NCI-H2029 treated with DMSO at 0.1 percent for 48 hours (cell line): ENCODE measurements at regions not wholly inside any gene's neighbourhood (a gene's known extent, or its start where the extent isn't known, plus 50 kb on each side); places are given as distances from the start of the nearest gene placed in this dataset.

Experiments used
- DNase-seq: peaks from one replicate; lab custom pipeline; 2025; lab: John Stamatoyannopoulos, UW

DNA sequence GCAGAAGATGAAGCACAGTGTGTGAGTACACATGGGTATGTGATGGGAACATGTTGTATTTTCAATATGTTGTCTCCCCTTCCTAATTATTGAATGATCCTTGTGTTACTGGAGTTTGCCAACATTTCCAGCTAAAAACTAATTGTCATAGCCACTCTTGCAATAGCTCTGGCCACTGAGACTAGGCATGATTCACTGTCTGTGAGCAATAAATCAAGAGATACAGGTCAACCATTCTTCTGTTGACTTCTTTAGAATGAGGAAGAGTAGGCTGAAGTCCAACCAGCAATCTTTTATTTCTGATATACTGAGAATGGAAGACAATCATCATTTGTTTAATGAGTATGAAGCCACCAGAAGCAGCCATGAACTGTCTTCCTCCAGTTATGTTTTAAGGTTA, 413.9 kb downstream of the SLITRK5 start:
- DNase-seq = no peak

DNA sequence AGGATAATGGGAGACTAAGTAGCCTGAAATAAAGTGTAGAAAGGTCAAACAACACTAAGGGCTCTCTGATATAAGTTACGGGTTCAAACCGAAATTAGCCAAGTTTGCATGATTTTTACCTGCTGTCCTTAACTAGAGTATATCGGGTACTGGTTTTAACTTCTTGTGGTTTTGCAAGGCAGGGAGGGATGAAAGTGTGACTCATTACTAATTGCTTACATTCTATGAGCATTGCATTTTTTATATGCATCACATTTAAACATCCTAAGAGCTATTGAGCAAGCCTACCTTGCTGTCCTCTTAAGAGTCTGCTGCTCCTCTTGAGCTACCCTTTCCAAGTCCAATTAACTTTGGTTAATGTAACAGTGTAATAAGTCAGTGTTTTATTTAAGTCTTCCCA, 415.4 kb downstream of the SLITRK5 start:
- no peak for DNase-seq

DNA sequence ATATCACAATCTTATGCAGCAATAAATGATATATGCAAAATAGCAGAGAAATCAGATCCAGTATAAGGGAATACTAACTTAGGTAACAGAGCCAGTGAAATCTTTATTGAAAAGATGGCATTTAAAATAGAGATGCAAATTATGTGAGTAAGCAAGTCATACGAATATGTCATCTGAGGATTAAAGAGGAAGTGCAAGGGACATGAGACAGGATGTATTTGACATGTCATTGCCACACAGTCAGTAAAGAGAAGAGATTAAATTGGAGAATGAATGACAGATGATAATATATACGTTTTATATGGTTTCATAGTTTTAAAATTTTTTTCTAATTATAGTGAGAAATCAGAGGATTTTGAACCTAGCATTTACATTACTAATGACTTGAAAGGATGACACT, 426.4 kb downstream of the SLITRK5 start:
- DNase-seq = no peak

DNA sequence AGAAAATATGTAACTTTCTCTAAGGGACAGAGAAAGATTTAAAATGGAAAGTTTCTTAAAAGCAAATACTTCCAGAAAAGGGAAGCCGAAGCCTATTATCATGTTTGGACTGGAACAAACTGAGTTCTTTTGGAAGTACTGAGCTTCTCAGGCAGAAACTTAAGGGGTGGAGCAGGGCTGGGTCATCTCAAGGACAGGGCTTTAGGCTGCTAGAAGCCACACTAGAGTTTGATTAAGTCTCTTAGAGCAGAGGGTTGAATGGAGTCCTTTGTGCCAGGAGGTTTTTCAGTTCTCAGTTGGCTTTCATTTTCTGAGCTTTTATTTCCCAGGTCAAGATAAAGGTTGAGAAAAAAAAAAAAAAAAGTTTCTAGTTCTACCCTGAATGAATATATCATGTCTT, 432.7 kb downstream of the SLITRK5 start:
- no peak for DNase-seq

DNA sequence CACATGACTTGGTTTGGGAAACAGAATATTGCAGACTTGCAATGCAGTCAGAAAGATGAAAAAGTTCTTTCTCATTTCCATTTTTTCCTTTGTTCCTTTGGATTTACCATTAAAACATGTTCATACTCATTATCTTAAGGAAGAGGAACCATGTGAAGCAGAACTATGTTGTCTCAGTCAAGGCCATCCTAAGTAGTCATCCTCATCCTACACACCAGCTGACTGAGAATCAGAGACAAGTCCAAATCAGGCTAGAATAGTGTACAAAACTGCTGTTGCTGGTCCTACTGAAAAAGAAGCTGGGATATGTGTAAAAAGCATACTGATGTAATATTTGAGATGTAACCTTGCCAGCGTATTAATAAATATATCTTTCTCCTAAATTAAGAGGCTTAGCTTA, 433.4 kb downstream of the SLITRK5 start:
- DNase-seq = no peak

DNA sequence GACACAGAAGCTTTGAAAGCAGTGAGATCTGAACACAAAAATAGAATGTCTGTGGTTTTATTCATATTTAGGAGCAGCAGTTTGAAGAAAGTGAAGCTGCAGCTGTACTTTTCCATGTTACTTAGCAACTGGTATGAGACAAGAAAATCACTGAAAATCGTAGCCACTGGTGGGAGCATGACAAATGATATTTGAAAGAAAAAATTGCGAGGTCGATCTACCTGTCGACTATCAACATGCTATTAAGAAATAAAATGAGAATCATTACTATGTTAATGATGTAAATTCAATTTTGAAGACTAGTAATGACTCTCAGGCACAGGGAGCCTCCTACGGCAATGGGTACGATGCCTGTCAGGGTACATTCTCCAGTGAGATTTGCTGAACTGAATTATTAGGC, 436.4 kb downstream of the SLITRK5 start:
- DNase-seq = no peak

DNA sequence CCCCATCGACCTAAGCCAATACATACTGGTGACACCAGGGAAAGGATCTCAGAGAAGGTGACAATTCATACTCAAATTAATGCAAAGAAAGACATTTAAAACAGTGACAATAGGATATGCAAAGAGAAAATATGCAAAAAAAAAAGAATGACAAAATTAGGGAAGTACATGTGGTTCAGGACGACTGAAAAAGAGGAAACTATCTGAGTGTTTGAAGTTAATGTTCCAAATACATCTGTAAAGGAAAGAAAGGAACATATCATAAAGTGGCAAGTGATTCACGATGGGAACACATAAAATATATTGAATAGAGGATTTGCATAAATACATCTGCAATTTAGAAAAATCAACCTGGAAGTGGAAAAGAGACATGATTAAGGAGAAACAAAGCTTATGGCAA, 441.4 kb downstream of the SLITRK5 start:
- DNase-seq = no peak

DNA sequence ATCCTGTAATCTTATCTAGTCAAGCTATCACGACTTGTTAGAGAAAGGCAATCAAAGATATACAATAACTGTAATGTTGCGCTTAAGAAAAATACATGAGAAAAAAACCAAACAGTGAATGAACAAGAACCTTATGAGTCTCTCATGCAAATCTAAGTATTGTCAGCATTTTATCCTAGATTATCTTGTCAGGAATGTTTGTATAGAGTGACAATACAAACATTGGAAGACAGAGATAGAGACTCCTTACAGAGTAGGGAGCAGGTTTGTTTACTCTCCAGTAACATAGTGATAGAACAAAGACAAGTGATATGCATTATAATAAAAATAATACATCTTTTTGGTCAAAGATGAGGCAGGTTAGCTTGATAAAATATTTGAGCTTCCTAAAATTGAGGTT, 444.8 kb downstream of the SLITRK5 start:
- no peak for DNase-seq

DNA sequence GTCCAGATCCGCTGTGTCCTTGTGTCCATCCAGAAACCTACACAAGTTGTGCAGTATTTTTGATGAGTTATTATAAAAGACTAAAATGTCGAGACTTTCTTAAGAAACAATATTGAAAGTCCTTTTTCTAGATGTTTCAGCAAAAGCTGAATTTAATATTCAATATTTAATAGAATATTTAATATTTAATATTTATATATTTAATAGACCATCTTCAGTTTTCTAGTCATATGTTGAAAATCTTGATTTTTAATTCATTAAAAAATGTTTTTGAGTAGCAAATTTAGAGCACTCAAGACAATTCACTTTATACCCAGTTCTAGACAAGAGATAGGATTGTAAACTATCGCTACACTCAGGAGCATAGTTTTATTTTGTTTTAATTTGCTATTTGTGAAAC, 447.8 kb downstream of the SLITRK5 start:
- no peak for DNase-seq

DNA sequence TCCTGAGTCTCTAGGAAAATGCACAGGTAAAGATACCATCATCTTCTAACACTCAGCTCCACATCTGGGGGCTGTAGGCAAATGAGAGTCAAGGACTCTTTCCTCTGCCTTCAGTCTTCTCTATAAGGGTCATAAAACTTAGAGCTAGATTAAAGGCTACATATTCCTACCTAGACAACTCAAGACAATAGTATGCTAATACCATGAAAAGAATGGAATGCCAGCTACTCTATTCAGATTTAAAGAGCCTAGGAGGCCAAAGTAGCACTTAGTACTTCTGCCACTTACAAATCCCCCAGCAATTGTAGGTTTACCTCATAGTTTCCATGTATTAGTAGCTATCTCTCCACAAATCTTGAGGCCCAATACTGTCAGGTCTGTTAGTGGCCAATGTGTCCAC, 453.0 kb downstream of the SLITRK5 start:
- DNase-seq = no peak

DNA sequence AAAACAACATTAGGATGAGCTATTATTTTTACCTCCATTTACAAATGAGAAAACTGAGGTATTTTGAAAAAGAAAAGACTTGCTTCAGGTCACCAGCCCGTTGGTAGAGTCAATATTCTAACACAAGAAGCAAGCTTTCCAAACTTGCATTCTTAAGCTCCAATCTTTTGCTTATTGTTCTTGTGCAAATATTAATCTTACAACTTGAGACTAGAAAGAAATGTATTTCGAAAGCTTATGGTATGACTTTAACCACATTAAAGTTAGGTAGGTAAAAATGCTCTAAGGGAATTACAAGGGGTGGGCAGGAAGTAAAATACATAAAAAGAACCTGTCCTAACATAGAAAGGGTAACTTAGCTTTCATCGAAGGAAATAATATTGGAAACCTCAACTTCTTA, 453.9 kb downstream of the SLITRK5 start:
- no peak for DNase-seq

DNA sequence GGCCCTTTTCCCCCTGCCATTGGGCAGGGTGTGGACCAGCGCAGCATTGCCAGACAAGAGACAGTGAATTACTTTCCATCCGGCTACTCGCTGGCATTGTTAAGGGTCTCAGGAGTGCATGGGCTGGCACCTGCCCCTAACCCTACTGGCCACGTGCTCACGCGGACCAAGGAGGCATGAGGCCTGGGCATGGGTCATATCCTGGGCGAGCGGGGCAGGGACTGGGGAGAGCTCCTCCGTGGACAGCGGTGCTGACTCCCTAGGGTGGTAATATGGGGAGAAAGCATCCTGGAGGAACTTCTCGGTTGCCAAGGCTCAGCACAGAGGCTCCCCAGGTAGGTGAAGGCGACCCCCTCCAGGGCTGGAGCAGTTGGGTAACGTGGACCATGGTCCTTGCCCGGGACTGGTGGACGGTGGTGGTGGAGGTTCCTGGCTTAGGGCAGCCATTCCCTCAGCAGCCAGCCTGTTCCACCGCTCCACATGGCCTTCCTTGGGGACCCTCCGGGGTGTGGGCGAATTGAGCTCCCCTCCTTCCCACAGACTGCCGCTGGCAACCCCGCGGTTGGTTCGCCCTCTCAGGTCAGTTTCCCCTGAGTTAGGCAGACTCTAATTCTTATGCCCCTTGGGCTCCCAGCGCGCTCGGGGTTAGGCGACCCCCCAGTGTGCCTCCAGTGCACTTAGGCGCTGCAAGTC, 465.1 kb downstream of the SLITRK5 start:
- no peak for DNase-seq

DNA sequence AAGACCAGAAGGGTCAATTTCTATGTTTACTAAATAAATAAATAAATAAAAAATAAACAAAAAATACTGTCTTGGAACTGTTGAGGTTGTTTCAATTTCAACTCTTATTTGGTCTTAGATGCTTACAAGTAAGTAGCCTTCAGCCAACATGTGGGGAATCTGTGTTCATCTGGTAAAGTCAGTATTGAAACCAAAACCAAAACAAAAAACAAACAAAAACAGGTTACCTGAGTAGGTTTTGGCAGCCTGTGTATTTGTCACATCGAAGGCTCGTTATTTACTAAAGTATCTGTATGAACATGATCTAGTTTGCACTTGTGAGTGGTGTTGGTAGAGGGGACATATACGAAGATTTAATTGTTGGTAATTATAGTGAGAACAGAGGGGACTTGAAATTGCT, 471.5 kb downstream of the SLITRK5 start:
- no peak for DNase-seq

DNA sequence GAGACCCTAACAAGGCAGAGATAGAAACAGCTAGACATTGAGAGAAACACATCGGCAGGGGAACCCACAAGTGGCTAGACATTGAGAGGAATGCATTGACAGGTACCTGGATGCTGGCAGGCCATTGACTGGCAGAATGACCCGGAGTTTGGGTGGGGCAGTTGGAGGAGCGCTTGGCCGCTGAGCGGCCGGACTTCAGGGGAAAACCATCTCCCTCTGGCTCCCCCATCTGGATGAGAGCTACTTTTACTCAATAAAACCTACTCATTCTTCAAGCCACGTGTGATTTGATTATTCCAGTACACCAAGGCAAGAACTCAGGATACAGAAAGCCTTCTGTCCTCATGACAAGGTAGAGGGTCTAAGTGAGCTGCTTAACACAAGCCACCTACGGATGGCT, 473.4 kb downstream of the SLITRK5 start:
- DNase-seq = no peak

DNA sequence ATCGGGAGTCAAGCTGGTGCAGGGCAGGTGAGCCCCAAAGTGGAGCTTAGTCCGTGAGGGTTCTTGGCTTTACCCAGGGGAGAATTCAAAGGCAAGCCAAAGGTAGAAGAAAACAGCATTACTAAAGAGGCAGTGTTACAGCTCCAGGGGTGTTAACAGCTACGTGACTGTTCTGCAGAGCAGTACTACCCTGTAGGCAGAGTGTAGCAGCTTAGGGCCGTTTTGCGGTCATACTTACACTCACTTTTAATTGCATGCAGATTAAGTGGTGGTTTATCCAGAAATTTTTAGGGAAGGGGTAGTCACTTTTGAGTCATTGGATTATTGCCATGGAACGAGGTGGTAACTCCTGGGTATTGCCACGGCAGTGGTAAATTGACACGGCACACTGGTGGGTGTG, 482.2 kb downstream of the SLITRK5 start:
- no peak for DNase-seq

DNA sequence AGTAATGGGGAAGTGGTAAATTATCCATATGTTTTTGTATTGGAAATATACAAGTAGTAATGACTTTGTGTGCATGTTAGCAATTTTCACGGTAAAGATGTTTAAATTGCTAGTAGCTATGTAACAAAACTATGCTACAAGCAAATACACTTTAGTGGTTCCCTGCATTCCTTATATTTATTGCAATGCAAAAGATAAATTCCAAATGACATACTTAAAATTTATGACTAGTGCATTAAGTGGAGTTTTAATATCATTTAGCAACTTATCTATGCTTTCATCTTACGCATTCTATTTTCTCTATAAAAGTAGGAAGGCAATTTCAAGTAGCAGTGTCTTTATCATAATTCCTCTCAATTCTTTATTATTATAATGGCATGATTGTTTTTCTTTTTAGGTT, 482.8 kb downstream of the SLITRK5 start:
- no peak for DNase-seq

DNA sequence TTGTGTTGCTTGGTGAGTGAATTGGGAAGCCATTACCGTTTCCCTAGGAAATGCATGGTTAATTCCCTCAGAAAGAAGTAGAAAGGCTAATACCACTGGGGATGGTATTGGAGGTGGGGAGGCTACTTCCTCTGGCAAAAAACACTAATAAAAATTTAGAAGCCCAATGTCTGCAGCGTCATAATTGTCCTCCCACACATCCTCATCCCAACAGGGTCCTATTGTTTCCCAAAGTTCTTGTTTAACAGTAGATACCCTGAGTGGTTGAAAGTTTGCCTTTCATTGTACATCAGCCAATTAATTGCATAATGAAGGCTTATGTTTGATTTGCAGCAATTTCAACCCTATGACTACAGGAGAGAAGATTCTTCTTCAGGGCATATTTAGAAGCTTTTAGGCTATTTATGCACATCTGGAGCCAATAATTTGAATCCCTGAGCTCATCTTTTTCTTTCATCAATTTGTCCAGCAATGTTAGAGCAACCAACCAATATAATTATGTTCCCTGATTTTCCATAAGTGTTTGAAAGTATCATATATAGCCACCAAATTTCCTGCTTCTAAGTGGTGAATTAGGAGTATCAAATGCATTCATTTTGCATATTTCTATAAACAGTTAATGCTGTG, 491.0 kb downstream of the SLITRK5 start:
- no peak for DNase-seq

DNA sequence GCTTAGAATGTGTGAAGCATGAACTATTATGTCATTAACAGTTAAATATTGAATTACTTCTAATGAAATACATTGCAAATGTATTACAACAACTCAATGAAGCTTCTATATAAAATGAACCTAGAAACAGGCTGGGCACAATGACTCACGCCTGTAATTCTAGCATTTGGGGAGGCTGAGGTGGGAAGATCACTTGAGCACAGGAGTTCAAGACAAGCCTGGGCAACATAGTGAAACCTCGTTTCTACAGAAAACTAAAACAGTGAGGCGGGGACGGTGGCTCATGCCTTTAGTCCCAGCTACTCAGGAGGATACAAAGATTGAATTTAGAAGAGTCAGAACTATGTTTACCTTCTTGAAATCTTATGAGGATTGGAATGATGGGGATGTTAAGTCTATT, 505.1 kb downstream of the SLITRK5 start:
- DNase-seq = no peak

DNA sequence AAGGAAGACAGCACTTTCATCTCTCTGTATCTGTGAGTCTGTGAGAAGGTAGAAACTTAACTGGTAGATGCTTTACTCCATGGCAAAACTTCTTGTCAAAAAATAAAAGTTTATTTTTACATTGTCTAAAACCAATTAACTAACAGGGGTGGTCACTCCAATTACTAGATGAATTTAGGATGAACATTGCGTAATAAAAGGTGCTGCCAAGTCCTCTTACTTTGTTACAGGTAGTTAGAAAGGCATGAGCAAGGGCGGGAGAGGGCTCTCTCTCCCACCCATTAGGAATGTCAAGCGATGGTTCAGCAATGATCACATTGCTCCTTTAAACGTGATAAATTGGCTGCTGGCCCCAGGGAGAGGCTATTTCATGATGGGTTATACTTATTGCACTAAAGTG, 512.3 kb downstream of the SLITRK5 start:
- DNase-seq = no peak

DNA sequence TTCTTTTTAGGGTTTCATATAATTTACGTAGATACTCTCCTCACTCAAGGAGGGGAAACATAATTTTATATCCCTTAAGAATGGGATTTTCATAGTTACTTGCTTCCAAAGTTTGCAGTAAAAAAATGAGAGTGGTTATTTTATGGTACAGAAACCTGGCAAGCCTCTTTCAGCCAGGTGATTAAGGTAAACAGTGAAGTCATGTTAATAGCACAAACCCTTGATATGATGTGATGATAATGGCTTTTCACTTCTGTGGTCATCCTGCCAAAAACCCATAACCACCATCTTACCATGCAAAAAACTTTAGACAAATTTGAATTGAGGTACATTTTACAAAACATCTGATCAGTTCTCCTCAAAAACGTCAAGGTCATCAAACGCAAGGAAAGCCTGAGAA, 517.8 kb downstream of the SLITRK5 start:
- DNase-seq = no peak

DNA sequence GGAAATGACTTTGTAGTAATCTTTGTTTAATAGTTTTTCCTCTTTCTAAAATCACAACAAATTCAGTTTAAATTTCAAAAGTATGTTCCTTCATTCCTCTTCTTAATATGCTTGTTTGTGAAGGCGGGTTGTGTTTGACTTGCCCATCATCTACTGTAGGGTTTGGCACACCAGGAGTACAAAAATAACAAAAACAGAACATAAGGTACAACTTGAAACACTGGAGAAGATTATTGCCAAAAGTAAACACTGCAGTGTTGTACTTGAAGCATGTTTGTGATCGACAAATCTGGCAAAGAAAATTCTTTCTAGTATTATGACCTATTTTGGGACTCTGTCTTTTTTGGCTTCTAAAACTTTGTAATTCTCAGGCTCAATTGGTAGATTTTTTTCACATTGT, 518.6 kb downstream of the SLITRK5 start:
- DNase-seq = no peak

DNA sequence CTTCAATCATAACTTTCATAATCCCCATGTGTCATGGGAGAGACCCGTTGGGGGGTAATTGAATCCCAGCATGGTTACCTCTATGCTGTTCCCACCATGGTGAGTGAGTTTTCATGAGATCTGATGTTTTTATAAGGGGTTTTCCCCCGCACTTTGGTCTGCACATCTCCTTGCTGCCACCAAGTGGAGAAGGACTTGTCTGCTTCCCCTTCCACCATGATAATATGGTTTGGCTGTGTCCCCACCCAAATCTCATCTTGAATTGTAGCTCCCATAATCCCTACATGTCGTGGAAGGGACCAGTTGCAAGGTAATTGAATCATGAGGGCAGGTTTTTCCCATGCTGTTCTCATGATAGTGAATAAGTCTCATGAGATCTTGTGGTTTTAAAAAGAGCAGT, 524.9 kb downstream of the SLITRK5 start:
- no peak for DNase-seq

DNA sequence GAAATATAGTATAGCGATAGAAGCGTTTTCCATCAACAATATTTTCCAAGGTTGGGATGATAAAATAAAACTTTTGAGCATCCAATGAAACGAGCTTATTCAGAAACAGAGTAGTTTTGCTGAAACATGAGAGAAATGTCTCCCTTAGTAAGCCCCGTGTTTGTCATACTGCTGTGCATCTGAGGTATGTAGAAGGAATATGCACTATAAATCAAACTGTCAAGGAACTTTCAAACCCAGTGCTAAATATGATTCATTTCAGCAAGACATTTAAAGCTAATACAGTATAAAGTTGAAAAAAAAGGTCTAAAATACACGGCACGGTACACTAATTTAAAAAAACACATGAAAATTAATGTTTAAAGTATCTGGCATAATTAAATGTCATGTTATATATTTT, 546.2 kb downstream of the SLITRK5 start:
- no peak for DNase-seq

DNA sequence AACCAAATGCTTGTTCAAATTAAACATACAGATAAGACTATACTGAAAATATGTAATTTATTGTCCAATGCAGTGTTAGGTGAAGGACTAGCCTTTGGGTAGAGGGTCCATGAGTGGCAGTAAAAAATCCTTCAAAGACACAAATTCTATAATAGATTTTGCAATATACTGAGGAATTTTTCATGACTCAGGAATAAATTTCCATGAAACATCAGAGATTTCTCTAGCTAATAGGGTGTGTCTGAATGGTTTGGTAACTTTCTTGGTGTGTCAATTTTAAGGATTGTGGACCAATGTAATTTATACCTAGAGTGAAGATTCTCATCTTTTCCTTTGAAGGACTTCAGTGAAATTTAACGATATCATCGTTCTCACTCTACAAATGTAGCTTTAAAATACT, 546.7 kb downstream of the SLITRK5 start:
- no peak for DNase-seq
